ENCODE measurements at regions not wholly inside any gene's neighbourhood (a gene's known extent, or its start where the extent isn't known, plus 50 kb on each side); places are given as distances from the start of the nearest gene placed in this dataset.
A peak's percentile ranks its signal among the peaks of the same experiment; 100 is the strongest.

DNA sequence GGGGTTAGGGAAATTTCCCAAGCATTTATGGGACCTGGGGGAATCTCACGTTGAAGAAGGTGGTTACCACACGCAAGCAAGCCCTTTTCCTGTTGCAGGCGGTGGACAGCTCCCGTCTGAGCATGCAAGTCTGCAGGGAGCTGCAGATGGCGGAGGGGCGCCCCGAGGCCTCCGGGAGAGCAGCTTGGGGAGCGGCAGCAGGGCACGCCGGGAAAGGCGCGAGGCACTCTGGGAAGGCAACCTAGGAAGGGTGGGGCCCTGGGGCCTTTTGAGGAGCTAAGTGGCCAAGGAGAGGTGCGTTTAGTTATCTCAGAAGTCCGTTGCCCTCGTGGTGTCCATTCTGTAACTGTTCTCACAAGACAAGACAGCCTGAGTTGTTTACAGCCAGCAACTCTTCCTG lies 57.0 kb upstream of the SLC25A4 start (continued):
- TF ChIP-seq, protein P1, sequence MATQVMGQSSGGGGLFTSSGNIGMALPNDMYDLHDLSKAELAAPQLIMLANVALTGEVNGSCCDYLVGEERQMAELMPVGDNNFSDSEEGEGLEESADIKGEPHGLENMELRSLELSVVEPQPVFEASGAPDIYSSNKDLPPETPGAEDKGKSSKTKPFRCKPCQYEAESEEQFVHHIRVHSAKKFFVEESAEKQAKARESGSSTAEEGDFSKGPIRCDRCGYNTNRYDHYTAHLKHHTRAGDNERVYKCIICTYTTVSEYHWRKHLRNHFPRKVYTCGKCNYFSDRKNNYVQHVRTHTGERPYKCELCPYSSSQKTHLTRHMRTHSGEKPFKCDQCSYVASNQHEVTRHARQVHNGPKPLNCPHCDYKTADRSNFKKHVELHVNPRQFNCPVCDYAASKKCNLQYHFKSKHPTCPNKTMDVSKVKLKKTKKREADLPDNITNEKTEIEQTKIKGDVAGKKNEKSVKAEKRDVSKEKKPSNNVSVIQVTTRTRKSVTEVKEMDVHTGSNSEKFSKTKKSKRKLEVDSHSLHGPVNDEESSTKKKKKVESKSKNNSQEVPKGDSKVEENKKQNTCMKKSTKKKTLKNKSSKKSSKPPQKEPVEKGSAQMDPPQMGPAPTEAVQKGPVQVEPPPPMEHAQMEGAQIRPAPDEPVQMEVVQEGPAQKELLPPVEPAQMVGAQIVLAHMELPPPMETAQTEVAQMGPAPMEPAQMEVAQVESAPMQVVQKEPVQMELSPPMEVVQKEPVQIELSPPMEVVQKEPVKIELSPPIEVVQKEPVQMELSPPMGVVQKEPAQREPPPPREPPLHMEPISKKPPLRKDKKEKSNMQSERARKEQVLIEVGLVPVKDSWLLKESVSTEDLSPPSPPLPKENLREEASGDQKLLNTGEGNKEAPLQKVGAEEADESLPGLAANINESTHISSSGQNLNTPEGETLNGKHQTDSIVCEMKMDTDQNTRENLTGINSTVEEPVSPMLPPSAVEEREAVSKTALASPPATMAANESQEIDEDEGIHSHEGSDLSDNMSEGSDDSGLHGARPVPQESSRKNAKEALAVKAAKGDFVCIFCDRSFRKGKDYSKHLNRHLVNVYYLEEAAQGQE (IDR thresholded peaks at IDR 0.05; ENCODE audit: borderline replicate concordance): peak; percentile 68
- TF ChIP-seq, protein P1 (CRISPR knock-in tag; IDR thresholded peaks at IDR 0.05; ENCODE audit: low read depth): no peak
- TF ChIP-seq ETV1 (tag; conservative IDR thresholded peaks at IDR 0.05; ENCODE audit: low read depth) (no peak), SMARCA5 (IDR thresholded peaks at IDR 0.05) (no peak), XRCC5 (IDR thresholded peaks at IDR 0.05; ENCODE audit: low read depth, low read length) (no peak), FOXP1 (CRISPR knock-in tag; IDR thresholded peaks at IDR 0.05) (no peak), SLC30A9 (CRISPR knock-in tag; IDR thresholded peaks at IDR 0.05) (no peak), ZNF143 (CRISPR knock-in tag; IDR thresholded peaks at IDR 0.05) (peak; percentile 51; the same call in 1 of the 2 replicates), HINFP (tag; conservative IDR thresholded peaks at IDR 0.05; ENCODE audit: low read depth) (no peak), ZNF79 (CRISPR knock-in tag; IDR thresholded peaks at IDR 0.05; ENCODE audit: low read depth) (no peak), NBN (IDR thresholded peaks at IDR 0.05; ENCODE audit: low read depth) (no peak), ZBTB33 (CRISPR knock-in tag; IDR thresholded peaks at IDR 0.05) (no peak), HMG20B (CRISPR knock-in tag; IDR thresholded peaks at IDR 0.05) (no peak), COPS2 (conservative IDR thresholded peaks at IDR 0.05) (no peak), CXXC5 (CRISPR knock-in tag; IDR thresholded peaks at IDR 0.05) (0 out of 2 replicates have a peak, but pooled peaks have one; percentile 36), SMARCB1 (IDR thresholded peaks at IDR 0.05; ENCODE audit: insufficient read length, low read depth) (no peak)
- TF ChIP-seq, protein P2, sequence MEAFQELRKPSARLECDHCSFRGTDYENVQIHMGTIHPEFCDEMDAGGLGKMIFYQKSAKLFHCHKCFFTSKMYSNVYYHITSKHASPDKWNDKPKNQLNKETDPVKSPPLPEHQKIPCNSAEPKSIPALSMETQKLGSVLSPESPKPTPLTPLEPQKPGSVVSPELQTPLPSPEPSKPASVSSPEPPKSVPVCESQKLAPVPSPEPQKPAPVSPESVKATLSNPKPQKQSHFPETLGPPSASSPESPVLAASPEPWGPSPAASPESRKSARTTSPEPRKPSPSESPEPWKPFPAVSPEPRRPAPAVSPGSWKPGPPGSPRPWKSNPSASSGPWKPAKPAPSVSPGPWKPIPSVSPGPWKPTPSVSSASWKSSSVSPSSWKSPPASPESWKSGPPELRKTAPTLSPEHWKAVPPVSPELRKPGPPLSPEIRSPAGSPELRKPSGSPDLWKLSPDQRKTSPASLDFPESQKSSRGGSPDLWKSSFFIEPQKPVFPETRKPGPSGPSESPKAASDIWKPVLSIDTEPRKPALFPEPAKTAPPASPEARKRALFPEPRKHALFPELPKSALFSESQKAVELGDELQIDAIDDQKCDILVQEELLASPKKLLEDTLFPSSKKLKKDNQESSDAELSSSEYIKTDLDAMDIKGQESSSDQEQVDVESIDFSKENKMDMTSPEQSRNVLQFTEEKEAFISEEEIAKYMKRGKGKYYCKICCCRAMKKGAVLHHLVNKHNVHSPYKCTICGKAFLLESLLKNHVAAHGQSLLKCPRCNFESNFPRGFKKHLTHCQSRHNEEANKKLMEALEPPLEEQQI (IDR thresholded peaks at IDR 0.05): no peak
